Neural cell (in vitro differentiated cells): ENCODE measurements at regions not wholly inside any gene's neighbourhood (a gene's known extent, or its start where the extent isn't known, plus 50 kb on each side); places are given as distances from the start of the nearest gene placed in this dataset.

Source experiments
- H2AFZ ChIP-seq: fragments of 200-600, 300-800 bp; sonication (generic), shearing (Covaris generic); 2 replicates; pipeline ENCODE4 v1.6.0; 2014; ENCODE audit warnings: low read depth, mild to moderate bottlenecking, antibody characterized with exemption, low read length, moderate library complexity
- H3F3A ChIP-seq: fragments of 200-600 bp; shearing (Covaris generic); 2 replicates; pipeline ENCODE4 v1.6.1; 2016; ENCODE audit warnings: mild to moderate bottlenecking, moderate library complexity, mixed read lengths, antibody characterized with exemption, low read length; ENCODE audit not compliant: insufficient read depth, poor library complexity, severe bottlenecking
- H3K27ac ChIP-seq: fragments of 200-600, 300-800 bp; sonication (generic), shearing (Covaris generic); 2 replicates; pipeline ENCODE4 v1.5.1; 2014; ENCODE audit warnings: mild to moderate bottlenecking, low read length, moderate library complexity
- H3K27me3 ChIP-seq: fragments of 300-800, 200-600 bp; sonication (generic), shearing (Covaris generic); 2 replicates; pipeline ENCODE4 v1.6.0; 2014; ENCODE audit warnings: mild to moderate bottlenecking, low read depth, low read length, moderate library complexity; ENCODE audit not compliant: insufficient read depth
- H3K36me3 ChIP-seq: fragments of 300-800, 200-600 bp; sonication (generic), shearing (Covaris generic); 2 replicates; pipeline ENCODE4 v1.5.1; 2014; ENCODE audit warnings: mild to moderate bottlenecking, antibody characterized with exemption, low read length, moderate library complexity; ENCODE audit not compliant: insufficient read depth
- H3K4me2 ChIP-seq: fragments of 300-800, 200-600 bp; sonication (generic), shearing (Covaris generic); 2 replicates; pipeline ENCODE4 v1.6.0; 2014; ENCODE audit warnings: mild to moderate bottlenecking, low read length
- H3K4me3 ChIP-seq: fragments of 300-800, 200-600 bp; sonication (generic), shearing (Covaris generic); 2 replicates; pipeline ENCODE4 v1.5.1; 2014; ENCODE audit warnings: mild to moderate bottlenecking, low read length, moderate library complexity
- H3K79me2 ChIP-seq: fragments of 200-600 bp; shearing (Covaris generic); replicated peaks from 2 replicates; pipeline ENCODE4 v1.6.0; 2014; ENCODE audit warnings: mild to moderate bottlenecking, low read length, moderate library complexity; ENCODE audit not compliant: insufficient read depth
- H3K9ac ChIP-seq: fragments of 300-800, 200-600 bp; sonication (generic), shearing (Covaris generic); 2 replicates; pipeline ENCODE4 v1.6.1; 2016; ENCODE audit warnings: mild to moderate bottlenecking, low read length, mixed read lengths
- H3K9me2 ChIP-seq: fragments of 200-600 bp; shearing (Covaris generic); 2 replicates; pipeline ENCODE4 v1.6.1; 2016; ENCODE audit warnings: mild to moderate bottlenecking, low read length, mixed read lengths; ENCODE audit not compliant: insufficient read depth
- H3K9me3 ChIP-seq: fragments of 200-600, 300-800 bp; sonication (generic), shearing (Covaris generic); 2 replicates; pipeline ENCODE4 v1.6.1; 2016; ENCODE audit warnings: mild to moderate bottlenecking, mixed run types, low read length, moderate library complexity, mixed read lengths
- H4K20me1 ChIP-seq: fragments of 200-600 bp; shearing (Covaris generic); 2 replicates; pipeline ENCODE4 v1.6.1; 2016; ENCODE audit warnings: mild to moderate bottlenecking, mixed run types; ENCODE audit not compliant: insufficient read depth
- CTCF ChIP-seq: fragments of 450-650 bp; IDR thresholded peaks from 2 replicates; pipeline ENCODE4 v1.5.1; 2014; ENCODE audit warnings: antibody characterized with exemption, mild to moderate bottlenecking, moderate library complexity; ENCODE audit not compliant: poor library complexity, severe bottlenecking
- EP300 ChIP-seq: fragments of 450-650 bp; conservative IDR thresholded peaks from 2 replicates; pipeline ENCODE4 v1.6.1; 2014; ENCODE audit warnings: antibody characterized with exemption, mild to moderate bottlenecking, moderate library complexity; ENCODE audit not compliant: poor library complexity, severe bottlenecking
- EZH2 ChIP-seq: fragments of 200-600, 300-800 bp; shearing (Covaris generic), sonication (generic); IDR thresholded peaks from 2 replicates; pipeline ENCODE4 v1.6.1; 2014; ENCODE audit warnings: antibody characterized with exemption, low read length, borderline replicate concordance, mild to moderate bottlenecking; ENCODE audit not compliant: insufficient read depth, poor library complexity, severe bottlenecking
- MXI1 ChIP-seq: fragments of 450-650 bp; conservative IDR thresholded peaks from 2 replicates; pipeline ENCODE4 v1.6.1; 2014; ENCODE audit warnings: antibody characterized with exemption, mild to moderate bottlenecking; ENCODE audit not compliant: poor library complexity, severe bottlenecking
- POLR2AphosphoS5 ChIP-seq: IDR thresholded peaks from 2 replicates; pipeline ENCODE4 v1.6.1; 2012
- RAD21 ChIP-seq: fragments of 450-650 bp; conservative IDR thresholded peaks from 2 replicates; pipeline ENCODE4 v1.6.1; 2014; ENCODE audit warnings: antibody characterized with exemption, mild to moderate bottlenecking, moderate library complexity
- REST ChIP-seq: IDR thresholded peaks from 2 replicates; pipeline ENCODE4 v1.6.1; 2012; ENCODE audit warnings: borderline replicate concordance
- SMC3 ChIP-seq: fragments of 450-650 bp; conservative IDR thresholded peaks from 2 replicates; pipeline ENCODE4 v1.6.1; 2014; ENCODE audit warnings: antibody characterized with exemption, mild to moderate bottlenecking, moderate library complexity; ENCODE audit not compliant: poor library complexity
- TAF1 ChIP-seq: IDR thresholded peaks from 2 replicates; pipeline ENCODE4 v1.6.1; 2012; ENCODE audit warnings: low read depth

GRCh38 chr13:44307255-44307654 is 66.4 kb upstream of the SERP2 start:
- TF ChIP-seq SMC3 (no peak), POLR2AphosphoS5 (no peak), TAF1 (no peak), EZH2 (no peak), MXI1 (no peak), RAD21 (no peak), CTCF (no peak), REST (no peak), EP300 (no peak)
- no peak overlapping the region for H3K4me3 ChIP-seq
- no peak overlapping the region for H3K27ac ChIP-seq

GRCh38 chr13:44307844-44308243 is 65.8 kb upstream of the SERP2 start:
- no peaks in the 10 kb centered on the region for H3K79me2 ChIP-seq
- H3K4me3 ChIP-seq: no peak overlapping the region
- H3K36me3 ChIP-seq: no peaks in the 10 kb centered on the region
- H3K9me3 ChIP-seq: no peaks in the 10 kb centered on the region
- H3K27ac ChIP-seq: no peak overlapping the region
- H3K9ac ChIP-seq: no peak overlapping the region
- TF ChIP-seq EZH2 (no peak), REST (no peak), TAF1 (no peak), POLR2AphosphoS5 (no peak), RAD21 (no peak), CTCF (no peak)
- no peak overlapping the region for H3K4me2 ChIP-seq
- no peaks in the 10 kb centered on the region for H3K9me2 ChIP-seq
- no peak overlapping the region for H2AFZ ChIP-seq
- H4K20me1 ChIP-seq: no peaks in the 10 kb centered on the region
- H3K27me3 ChIP-seq: no peaks in the 10 kb centered on the region
- H3F3A ChIP-seq: no peaks in the 10 kb centered on the region

More at GRCh38 chr13:44307255-44307654, 66.4 kb upstream of the SERP2 start:
- Histone ChIP-seq H3K9ac (no peak overlapping the region), H4K20me1 (no peaks in the 10 kb centered on the region), H3K36me3 (no peaks in the 10 kb centered on the region), H3F3A (no peaks in the 10 kb centered on the region), H3K79me2 (no peaks in the 10 kb centered on the region), H3K9me2 (no peaks in the 10 kb centered on the region), H3K27me3 (no peaks in the 10 kb centered on the region), H3K4me2 (no peak overlapping the region), H3K9me3 (no peaks in the 10 kb centered on the region), H2AFZ (no peak overlapping the region)
